DMS 273 treated with DMSO at 0.1 percent for 48 hours (cell line): ENCODE measurements at regions not wholly inside any gene's neighbourhood (a gene's known extent, or its start where the extent isn't known, plus 50 kb on each side); places are given as distances from the start of the nearest gene placed in this dataset.

Source experiments
- DNase-seq: peaks from one replicate; lab custom pipeline; 2025; lab: John Stamatoyannopoulos, UW

DNA sequence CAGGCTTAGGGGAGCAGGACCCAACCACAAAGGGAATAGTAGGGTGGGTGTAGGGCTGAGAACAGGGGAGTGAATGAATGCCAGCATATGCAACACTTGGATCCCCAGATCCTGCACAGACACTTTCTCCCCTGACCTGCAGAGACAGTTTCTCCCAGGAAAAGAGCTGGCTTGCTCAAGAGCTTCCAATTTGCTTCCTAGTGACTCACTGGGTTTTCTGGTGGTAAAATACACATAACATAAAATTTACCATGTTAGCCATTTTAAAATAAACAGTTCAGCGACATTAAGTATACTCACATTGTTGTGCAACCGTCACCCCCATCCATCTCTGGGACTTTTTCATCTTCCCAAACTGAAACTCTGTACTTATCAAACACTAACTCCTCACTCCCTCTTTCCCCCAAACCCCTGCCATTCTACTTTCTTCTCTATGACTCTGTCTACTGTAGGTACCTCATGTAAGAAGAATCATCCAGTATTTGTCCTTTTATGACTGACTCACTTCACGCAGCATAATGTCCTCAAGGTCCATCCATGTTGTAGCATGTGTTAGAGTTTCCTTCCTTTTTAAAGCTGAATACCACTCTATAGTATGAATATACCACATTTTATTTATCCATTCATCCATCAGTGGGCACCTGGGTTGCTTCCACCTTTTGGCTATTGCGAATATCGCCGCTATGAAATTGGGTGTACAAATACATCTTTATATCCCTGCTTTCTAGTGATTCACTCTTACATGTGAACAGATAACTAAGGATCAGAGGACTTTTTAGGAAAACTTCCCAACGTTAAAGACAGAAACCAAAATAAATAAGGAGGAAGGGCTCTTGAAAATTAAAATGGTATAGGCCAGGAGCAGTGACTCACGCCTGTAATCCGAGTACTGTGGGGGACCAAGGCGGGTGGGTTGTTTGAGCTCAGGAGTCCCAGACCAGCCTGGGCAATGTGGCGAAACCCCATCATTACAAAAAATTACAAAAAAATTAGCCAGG lies 95.6 kb upstream of the TJP1 start:
- DNase-seq, result no peak

DNA sequence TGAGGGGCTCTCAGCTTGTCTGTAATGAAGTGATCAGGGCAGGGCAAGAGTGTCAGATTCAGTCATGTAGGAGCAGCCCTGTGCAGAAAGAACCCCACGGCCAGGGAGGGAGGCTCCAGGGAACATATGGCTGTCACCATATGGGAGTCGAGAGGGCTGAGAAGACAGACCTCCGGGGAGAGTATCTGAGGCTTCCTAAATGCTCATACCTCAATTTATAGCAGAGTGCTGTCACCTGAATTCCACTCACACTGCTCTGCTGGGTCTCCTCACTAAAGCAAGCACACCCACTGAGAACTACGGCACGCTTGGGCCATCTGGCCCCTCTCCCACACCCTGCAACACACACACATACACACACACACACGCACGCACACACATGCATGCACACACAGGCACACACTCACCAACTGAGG lies 92.3 kb upstream of the TJP1 start:
- DNase-seq, result peak; percentile 47

DNA sequence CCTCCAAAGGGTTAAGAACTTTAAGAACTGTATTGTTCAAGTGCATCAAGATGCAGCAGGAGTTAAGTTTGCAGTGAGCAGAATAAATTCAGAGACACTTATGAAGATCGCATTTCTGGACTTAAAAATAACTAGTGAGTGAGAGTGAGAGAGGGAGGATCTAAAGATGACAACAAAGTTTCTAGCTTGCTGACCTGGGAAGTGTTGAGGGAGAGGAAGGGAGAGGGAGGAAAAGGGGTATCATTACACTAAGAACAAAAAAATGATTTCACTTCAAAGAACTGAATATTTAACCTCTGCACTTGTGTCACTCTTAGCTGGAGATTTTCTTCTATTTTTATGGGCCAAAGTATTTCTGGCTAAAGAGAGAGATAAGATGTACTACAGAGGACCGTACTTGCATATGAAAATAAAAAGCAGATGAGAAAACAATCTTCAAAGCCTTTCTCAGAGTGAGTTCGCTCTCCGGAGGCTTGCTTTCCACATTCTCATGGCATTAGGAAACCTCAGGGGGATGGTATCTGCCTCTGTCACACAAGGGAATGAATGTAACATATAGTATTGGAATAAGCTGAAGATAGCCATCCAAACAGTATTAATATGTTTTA lies 91.4 kb upstream of the TJP1 start:
- DNase-seq, result no peak

DNA sequence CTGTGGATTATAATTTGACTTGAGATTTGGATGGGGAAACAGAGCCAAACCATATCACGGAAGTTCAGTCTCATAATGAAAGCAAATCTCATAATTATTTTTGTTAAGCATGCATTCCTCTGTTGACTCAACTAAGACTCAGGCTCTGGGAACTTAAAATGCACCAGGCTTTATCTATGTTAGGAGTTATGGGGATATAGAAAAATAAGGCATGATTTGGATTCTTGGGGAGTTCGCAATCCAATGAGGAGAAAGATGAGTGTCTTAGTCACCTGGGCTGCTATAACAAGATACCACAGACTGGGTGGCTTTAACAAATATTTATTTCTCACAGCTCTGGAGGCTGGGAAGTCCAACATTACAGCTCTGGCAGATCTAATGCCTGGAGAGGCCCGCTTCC lies 89.4 kb upstream of the TJP1 start:
- no peak for DNase-seq

DNA sequence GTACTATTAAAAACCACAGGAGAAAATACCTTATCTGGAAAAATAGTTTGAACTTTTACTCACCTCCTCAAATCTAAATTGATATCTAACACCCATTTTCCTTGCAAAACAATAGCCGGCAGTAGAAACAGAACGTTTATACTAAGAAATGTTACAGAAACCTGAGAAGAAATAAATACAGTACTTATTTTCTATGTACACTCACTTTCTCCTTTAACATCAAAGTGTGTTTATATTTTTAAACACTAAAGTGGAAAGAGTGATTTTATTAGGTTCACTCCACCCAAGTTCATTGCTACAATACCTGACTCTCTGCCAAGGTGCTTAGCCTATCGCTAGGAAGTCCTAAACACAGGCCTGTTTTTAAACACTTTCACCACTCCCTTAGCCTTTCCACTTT lies 87.8 kb upstream of the TJP1 start:
- DNase-seq, result no peak

DNA sequence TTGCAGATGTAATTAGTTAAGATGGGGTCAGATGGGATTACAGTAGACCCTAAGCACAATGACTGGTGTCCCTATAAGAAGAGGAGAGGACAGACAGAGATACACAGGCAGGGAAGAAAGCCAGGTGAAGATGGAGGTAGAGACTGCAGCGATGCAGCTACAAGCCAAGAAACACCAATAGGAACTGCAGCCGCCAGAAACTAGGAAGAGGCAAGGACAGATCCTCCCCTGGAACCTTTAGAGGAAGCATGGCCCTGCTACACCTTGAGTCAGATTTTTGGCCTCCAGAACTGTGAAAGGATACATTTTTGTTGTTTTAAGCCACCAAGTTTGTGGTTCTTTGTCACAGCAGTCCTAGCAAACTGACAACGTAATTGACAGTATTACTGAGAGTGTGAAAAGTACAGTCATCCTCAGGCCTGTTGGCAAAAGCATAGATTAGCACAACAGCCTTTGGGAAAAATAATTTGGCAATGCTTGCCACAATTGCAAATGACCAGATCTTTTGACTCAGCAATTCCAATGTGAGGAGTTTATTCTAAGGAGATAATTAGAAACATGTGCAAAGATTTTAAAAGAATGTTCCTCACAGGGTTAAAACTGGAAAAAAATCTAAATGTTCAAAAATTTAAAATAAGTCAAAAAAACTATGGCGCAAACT lies 82.6 kb upstream of the TJP1 start:
- no peak for DNase-seq

DNA sequence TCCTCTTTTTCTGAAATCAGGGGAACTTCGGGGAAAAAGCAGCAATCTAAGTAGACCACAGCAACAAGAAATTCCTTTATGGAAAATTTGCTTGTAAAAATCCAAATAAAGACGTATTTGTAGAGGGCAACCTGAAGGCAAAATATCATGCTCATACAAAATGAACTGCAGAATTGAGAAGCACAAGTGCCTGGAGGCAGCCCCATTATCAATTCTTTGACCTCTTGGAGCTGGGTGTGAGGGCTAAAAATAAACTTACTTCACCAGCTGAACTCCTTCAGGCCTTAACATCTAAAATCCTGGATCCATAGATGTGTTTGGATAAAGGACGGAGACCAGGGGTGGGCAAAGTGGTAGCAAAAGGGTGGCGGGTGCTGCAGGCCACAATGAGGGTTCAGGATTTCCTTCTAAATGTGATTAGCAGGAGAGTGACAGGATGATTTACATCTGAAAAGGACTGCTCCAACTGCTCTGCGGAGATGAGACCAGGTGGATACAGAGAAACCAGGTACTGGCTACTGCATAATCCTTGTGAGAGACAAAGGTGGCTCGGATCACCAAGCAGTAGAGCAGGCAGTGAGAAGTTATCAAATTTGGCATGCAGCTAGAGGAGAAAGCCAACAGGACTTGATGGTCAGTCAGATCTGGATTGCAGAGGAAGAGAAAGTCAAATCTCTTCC lies 81.7 kb upstream of the TJP1 start:
- no peak for DNase-seq

DNA sequence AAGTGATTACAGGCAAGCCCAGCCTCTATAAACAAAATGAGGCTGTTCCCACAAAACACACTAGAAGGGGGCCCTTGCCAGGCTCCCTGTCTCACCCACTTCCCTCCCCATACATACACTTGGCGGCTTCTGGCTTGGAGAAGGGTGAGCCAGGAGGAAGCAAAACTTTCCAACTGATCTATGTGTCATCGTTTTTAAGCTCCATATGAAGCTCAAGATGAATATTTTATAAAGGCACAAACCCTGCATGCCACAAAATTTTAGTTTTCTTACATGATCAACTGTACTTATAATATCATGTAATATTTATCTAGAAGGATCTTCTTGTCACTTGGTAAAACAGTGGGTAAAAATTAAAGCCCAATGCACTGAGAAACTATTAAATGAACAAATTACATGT lies 80.8 kb upstream of the TJP1 start:
- no peak for DNase-seq

DNA sequence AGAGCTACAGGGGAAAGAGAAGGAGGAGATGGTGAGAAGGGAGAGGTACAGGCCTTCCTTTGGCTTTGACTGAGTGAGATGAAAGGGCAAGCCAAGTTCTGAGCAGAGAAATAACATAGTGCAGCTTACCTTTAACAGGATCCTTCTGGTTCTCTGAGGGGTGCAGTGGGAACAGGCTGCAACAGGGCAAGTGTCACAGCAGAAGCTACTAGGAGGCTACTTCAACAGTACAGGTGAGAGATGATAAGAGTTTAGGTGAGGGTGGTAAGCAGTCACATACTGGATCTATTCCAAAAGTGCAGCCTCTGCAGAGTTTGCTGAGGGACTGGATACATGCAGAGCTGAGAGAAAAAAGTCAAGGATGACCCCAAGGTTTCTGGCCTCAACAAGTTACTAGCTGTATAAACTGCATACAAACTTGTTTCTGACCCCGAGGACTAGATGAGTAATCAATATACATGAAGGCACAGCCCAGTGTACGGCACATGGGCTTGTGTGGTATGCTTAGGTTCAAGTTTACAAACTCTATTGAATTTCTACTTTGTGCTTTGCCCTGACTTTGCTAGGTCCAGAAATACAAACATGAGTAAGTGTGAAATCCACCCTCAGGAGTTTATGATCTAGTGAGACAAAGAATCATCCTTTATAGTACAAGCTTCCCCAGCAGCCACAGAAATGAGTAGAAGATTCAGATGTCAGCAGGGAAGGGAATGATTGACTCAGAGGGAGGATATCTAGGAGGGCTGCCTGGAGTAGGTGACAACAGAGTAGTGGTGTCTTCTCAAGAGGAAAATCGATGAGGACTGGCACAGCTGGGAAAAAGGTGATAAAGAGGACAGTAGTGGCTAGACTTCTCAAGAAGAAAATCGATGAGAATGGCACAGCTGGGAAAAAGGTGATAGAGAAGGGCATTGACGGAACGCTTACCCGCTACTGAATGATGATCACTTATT lies 78.2 kb upstream of the TJP1 start:
- DNase-seq, result no peak

DNA sequence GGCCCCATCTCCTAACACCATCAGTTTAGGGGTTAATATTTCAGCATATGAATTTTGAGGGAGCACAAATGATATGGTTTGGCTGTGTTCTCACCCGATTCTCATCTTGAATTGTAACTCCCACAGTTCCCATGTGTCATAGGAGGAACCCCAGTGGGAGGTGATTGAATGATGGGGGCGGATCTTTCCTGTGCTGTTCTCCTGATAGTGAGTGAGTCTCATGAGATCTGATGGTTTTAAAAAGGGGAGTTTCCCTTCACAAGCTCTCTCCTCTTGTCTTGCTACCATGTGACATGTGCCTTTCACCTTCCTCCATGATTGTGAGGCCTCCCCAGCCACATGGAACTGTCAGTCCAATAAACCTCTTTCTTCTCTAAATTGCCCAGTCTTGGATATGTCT lies 73.8 kb upstream of the TJP1 start:
- DNase-seq, result no peak

DNA sequence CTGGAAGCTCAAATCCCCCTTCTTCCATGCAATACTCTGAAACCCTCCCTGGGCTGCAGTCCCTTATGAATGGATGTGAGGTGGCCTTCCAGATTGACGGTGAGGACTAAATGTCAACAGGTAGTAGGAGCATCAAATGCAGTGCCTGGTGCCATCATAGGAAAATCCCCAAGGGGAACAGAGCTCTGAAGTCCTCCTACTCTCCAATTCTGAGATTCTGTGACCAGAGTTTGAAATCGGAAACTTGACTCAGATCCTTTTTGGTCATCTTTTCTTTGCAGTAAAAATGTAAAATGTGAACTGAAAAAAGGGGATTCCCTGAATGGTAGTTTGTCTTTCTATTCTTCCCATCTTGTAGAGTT lies 68.8 kb upstream of the TJP1 start:
- DNase-seq, result no peak

DNA sequence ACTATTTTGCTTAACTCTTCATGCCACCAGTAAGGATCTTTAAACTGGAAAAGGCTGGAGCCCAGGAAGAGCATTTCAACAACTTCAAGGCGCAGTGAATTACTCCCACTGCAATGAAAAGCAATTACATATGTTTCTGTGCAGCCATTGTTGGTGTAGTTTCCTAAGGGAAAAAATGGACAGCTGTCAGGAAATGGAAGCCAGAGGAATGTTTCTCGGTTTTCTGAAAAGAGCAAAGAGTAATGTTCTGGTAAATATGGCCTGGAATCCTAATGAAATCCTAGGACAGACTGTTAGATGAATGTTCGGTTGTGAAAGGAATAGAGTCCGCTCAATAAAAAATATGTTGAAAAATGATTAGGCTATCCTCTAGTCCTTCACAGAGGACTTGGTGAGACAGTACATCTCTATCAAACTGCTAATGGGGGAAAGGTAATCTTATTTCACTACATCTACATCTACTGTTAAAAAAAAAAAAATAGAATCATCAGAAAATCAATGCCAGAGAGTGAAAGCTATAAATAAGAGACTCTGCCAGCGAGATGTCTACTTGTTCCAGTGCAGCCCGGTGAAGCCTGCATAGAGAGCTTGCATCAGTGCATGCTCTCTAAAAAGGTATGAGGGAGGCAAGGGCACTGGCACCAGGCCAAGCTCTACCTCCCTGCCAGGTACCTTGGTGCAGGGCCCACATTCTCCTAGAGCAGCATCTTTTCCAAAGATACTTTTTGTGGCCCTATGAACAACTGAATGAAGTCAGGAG lies 68.2 kb upstream of the TJP1 start:
- DNase-seq, result no peak

DNA sequence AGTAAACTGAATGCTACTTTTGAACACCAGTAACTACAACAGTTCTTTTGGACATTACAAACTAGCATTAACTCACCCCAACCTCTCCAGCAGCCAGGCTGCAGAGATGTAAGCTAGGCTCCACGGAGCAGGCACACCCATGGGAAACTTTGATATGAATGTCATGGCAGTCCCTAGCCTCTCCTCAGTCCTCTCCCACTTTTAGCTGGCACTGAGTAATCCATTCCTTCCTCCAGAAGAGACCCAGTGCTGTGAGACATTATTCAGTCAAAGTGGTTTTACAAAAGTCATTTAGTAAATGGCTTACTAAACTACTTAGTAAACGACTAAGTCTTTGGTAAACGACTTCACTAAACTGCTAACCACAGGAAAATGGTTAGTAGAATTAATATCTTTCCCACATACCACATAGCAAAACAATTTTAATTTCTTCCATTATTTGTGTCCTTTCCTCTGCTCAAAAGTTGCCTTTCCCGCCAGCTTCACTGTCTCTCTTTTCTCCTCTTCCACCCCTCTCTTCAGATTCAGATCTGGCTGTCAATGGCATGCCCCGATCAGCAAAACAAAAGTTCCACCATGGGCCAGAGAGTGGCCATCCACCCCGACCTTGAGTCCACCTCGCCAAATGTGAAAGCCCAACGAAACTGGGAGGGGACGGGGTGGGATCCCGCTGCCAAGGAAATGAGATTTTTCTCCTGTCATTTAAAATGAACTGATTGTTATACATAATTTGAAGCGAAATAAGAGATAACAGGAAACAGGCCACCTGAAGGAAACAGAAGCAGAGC lies 67.5 kb upstream of the TJP1 start:
- no peak for DNase-seq

DNA sequence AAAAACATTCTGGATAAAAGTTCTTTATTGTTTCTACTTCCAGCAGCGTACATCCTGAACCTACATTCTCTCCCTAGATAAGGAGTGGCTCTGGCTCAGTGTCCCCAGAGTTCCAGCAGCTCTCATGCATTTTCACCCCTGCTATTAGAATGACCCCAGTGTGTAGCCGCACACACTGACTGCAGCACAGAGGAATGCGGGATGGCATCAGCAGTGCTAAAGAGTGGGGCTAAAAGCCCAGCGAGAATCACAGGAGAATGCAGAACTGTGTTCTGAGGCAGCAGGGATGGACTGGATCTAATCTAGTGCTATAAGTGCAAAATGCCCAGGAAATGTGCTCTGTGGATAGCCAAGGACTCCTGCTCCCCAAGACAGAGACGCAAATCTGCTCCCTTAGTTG lies 66.4 kb upstream of the TJP1 start:
- no peak for DNase-seq

DNA sequence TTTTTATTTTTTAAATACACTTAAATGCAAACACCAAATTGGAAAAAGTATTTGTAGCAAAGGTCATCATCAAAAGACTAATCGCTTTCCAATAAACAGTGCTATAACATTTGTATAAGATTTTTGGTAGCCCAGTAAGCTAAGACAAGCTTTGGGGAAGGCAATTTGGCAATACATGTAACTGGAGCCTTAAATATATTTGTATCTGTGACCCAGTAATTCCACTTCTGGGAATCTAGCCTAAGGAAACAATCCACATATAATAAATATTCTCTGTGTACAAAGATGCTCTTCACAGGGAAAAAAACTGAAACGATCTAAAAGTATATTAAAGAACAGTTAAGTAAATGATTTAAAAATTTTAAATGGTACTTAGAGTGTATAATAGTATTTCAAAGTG lies 65.5 kb upstream of the TJP1 start:
- DNase-seq, result no peak

DNA sequence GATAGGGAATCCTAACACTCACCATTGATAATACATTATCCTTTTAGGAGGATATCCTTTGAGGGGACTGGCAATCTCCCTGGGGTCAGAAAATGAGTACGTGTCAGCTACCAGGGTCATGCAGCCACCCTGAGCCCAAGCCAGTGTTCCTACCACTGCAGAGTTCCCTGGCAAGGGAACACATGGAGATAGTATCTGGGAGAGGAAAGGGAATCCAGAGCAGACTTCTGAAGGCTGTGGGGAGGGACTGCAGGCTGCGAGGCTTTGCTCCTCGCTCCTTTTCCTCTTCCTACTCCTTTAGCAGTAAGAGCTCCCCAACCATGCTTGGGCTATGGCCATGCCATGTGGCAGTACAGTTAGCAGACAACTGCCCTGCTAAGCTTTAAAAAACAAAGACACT lies 62.9 kb upstream of the TJP1 start:
- no peak for DNase-seq

DNA sequence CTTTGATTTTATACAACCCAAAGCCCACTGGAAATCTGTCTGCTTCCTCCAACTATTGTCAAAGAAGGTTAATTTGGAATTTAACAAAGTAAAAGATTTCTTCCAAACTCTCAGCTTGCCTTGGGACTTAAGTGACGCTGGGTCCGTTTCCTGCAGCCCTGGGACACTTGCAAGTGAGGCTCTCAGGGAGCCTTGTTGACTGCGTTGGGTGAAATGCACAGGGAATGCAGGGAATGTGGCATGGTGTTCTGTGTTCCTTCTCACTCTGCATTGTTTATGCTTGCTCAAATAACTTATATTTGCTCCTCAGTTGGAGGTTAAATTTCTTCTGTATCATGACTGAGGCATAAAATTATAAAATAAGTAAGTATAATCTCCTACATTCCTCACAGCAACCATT lies 60.9 kb upstream of the TJP1 start:
- no peak for DNase-seq

DNA sequence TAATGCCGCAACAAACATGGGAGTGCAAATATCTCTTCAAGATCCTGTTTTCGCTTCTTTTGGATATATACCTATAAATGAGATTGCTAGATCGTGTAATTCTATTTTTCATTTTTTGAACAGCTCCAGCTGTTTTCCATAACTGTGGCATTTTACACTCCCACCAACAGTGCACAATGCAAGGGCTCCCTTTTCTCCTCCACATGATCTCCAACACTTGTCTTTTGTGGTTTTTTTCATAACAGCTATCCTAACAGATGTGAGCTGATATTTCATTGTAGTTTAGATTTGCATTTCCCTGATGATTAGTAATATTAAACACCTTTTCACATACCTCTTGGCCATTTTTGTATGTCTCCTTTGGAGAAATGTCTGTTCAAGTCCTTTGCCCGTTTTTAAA lies 58.6 kb upstream of the TJP1 start:
- DNase-seq, result no peak

DNA sequence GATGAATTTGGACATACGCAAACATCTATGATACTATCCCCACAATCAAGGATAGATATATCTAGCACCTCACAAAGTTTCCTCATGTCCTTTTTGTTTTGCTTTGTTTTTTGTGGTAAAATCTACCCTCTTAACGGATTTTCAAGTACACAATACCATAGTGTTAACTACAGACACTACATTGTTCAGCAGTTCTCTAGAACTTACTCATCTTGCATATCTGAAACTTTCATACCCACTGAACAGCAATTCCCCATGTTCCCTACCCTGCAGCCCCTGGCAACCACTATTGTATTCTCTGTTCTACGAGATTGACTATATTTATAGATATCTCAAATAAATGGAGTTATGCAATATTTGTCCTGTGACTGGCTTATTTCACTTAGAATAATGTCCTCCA lies 58.1 kb upstream of the TJP1 start:
- DNase-seq, result no peak

DNA sequence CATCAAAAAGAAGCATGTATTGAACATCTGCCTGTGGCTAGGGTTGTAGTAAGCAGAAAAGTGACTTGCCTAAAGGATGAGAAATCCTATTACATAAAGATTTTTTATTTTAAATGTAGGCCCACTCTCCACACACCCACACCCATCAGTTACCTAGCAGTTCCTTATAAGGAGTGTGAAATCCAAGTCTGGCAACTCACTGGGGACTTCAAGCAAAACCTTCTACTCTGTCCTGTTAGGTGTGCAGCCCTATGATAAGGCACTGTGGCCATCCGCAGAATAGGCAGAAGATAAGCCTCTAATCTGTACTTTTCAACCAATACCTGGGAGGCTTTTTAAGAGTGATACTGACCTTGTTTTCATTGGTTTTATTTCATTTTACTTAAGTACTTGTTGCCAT lies 52.7 kb upstream of the TJP1 start:
- DNase-seq, result no peak
